CD4-positive, alpha-beta memory T cell (primary cell): ENCODE measurements at regions not wholly inside any gene's neighbourhood (a gene's known extent, or its start where the extent isn't known, plus 50 kb on each side); places are given as distances from the start of the nearest gene placed in this dataset.

Experiments
- CTCF ChIA-PET: fragments of 350-600 bp; sonication (Branson Sonifier 250); formaldehyde crosslinking; loops from one replicate; lab custom pipeline; 2021; ENCODE audit warnings: inconsistent platforms; ENCODE audit not compliant: partially characterized antibody; lab: Charles Lee
- POLR2A ChIA-PET: fragments of 350-600 bp; sonication (Branson Sonifier 250); formaldehyde crosslinking; loops from one replicate; lab custom pipeline; 2021; ENCODE audit not compliant: partially characterized antibody; lab: Charles Lee
- DNase-seq, 5 donors: peaks; one replicate each; pipeline versions ENCODE4 v3.0.0 to v3.0.0-alpha.2; 2020 to 2022; ENCODE audit warnings: mixed read lengths in 1 of 5
- H3K27ac ChIP-seq: one replicate; pipeline ENCODE4 v1.7.0; 2013; ENCODE audit warnings: low read depth, low read length
- H3K27me3 ChIP-seq: 2 replicates; pipeline ENCODE4 v1.7.0; 2013; ENCODE audit warnings: mild to moderate bottlenecking, low read length, moderate library complexity; ENCODE audit not compliant: insufficient read depth
- H3K36me3 ChIP-seq: 2 replicates; pipeline ENCODE4 v1.7.0; 2013; ENCODE audit warnings: mild to moderate bottlenecking, low read length, moderate library complexity; ENCODE audit not compliant: insufficient read depth
- H3K4me1 ChIP-seq: 2 replicates; pipeline ENCODE4 v1.7.0; 2013; ENCODE audit warnings: mild to moderate bottlenecking, low read length, moderate library complexity; ENCODE audit not compliant: insufficient read depth
- H3K4me3 ChIP-seq, 2 donors: one replicate each; pipeline ENCODE4 v1.7.0; 2013; ENCODE audit warnings: low read length in 2 of 2, mild to moderate bottlenecking in 1 of 2
- H3K9me3 ChIP-seq, 2 donors: one replicate each; pipeline ENCODE4 v1.7.0; 2013; ENCODE audit warnings: low read length in 2 of 2, control low read depth in 1 of 2; ENCODE audit not compliant: control insufficient read depth in 1 of 2
- H3K27ac Mint-ChIP-seq, 7 donors: one replicate each; pipeline ENCODE4 v1.8.0; 2020 to 2021; ENCODE audit warnings: mixed read lengths in 7 of 7, mild to moderate bottlenecking in 6 of 7, inconsistent platforms in 3 of 7, moderate library complexity in 3 of 7
- H3K27me3 Mint-ChIP-seq, 2 donors: one replicate each; pipeline ENCODE4 v1.8.0; 2020 to 2021; ENCODE audit warnings: mixed read lengths in 2 of 2
- H3K36me3 Mint-ChIP-seq, 2 donors: one replicate each; pipeline ENCODE4 v1.8.0; 2020 to 2021; ENCODE audit warnings: mixed read lengths in 2 of 2, inconsistent platforms in 1 of 2, mild to moderate bottlenecking in 1 of 2
- H3K4me1 Mint-ChIP-seq, 4 donors: one replicate each; pipeline ENCODE4 v1.8.0; 2020 to 2021; ENCODE audit warnings: mixed read lengths in 4 of 4, mild to moderate bottlenecking in 1 of 4
- H3K4me3 Mint-ChIP-seq, 8 donors: one replicate each; pipeline ENCODE4 v1.8.0; 2020 to 2021; ENCODE audit warnings: mixed read lengths in 8 of 8, mild to moderate bottlenecking in 7 of 8, moderate library complexity in 6 of 8, inconsistent platforms in 3 of 8
- H3K9me3 Mint-ChIP-seq, 8 donors: one replicate each; pipeline ENCODE4 v1.8.0; 2020 to 2021; ENCODE audit warnings: mixed read lengths in 8 of 8, mild to moderate bottlenecking in 5 of 8, inconsistent platforms in 3 of 8, moderate library complexity in 1 of 8
- intact Hi-C: fragments of 100-400 bp; cut with micrococcal nuclease; formaldehyde crosslinking; loops from one replicate; pipeline ENCODE4 v1.15.1; 2023

DNA sequence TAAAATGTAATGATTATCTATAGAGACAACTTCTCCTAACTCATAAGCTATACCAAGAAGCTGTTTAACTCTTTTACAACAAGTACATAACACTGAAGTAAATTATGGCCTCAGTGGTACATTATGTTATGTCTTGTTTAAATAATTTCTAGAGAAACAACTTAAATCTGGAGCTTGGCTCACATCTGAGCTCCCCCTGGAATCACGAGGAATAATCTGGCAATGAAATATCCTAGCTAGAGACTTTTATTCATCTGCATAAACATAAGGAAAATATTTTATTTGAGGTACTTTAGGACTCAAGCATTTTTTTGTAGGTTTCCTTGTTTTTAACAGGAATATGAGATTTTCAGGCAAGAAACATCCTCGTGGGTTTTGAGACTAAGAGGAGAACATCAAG is 354.7 kb upstream of the SLC7A11 start:
- POLR2A ChIA-PET, result no interaction called here
- Mint-ChIP-seq H3K4me3 (no peak overlapping the region), H3K36me3 (no peaks in the 10 kb centered on the region), H3K4me1 (no peaks in the 10 kb centered on the region), H3K9me3 (peaks cover 0 to 5% (median 0%) of the 10 kb centered on the region in 8 donors), H3K27ac (no peak overlapping the region), H3K27me3 (no peaks in the 10 kb centered on the region)
- no peak for DNase-seq
- Histone ChIP-seq H3K27me3 (no peaks in the 10 kb centered on the region), H3K4me3 (no peak overlapping the region), H3K9me3 (no peaks in the 10 kb centered on the region), H3K36me3 (no peaks in the 10 kb centered on the region), H3K27ac (no peak overlapping the region), H3K4me1 (no peaks in the 10 kb centered on the region)
- CTCF ChIA-PET, result no interaction called here
- intact Hi-C loops, result no loop called here

DNA sequence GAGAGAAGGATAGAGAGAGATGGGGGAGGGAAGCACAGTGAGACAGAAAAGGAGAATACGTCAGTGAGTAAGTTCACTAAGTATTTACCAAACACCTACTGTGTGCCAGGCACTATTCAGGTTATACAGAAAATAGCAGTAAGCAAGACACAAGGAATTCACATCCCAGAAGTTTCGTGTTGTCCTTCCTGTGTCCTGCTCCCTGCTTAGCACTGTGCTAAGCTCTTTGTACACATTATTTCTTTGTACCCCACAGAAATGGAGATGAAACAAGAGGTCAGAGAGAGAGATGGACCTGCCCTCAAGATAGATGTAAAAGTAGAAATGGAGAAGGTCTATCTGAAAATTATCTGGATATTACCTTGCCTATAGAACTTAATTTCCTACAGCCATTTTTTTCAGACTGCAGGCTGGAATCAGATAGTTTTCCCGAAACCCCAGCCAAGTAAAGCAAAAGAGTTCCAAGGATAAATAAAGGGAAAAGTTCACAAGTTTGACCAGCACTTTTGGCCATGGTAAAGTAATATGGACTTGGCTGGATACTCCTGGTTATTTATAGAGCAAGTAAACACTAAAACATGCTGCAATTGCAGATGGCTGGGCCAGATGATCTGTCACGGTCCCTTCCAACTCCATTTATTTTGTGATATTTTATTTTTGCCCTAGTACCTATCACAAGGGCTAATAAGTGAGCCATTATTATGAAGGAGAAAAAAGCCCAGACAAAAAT is 353.7 kb upstream of the SLC7A11 start:
- Histone ChIP-seq H3K9me3 (no peaks in the 10 kb centered on the region), H3K4me3 (no peak overlapping the region), H3K27ac (no peak overlapping the region), H3K36me3 (no peaks in the 10 kb centered on the region), H3K4me1 (no peaks in the 10 kb centered on the region), H3K27me3 (no peaks in the 10 kb centered on the region)
- POLR2A ChIA-PET, result no interaction called here
- no peaks in the 10 kb centered on the region for H3K36me3 Mint-ChIP-seq
- no peak overlapping the region for H3K4me3 Mint-ChIP-seq
- intact Hi-C loops, result no loop called here
- H3K4me1 Mint-ChIP-seq, result no peaks in the 10 kb centered on the region
- H3K9me3 Mint-ChIP-seq, result peaks cover 0 to 4% (median 0%) of the 10 kb centered on the region in 8 donors
- CTCF ChIA-PET, result no interaction called here
- no peak overlapping the region for H3K27ac Mint-ChIP-seq
- H3K27me3 Mint-ChIP-seq, result no peaks in the 10 kb centered on the region
- DNase-seq, result no peak

DNA sequence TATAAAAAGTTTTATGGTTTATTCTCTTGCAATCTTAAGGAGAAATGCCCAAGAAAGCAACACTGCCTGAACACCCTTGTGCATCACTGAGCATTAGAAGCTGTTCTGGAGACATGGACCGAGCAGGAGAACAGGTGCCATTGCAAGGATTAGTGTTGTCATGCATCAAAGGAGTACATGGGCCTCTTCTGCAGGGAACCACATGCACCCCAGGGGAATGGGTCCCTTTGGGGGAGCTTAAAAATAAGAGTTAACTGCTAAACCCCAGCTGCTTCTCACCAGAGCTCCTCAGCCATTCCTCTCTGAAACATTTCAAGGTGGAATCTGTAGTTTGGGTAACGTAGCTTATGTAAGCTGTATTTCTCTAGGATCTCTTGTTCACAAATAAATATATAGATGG is 353.0 kb upstream of the SLC7A11 start:
- H3K27me3 ChIP-seq, result no peaks in the 10 kb centered on the region
- H3K27ac Mint-ChIP-seq, result no peak overlapping the region
- H3K4me3 ChIP-seq, result no peak overlapping the region
- H3K4me3 Mint-ChIP-seq, result no peak overlapping the region
- no peak overlapping the region for H3K27ac ChIP-seq
- H3K4me1 Mint-ChIP-seq, result no peaks in the 10 kb centered on the region
- CTCF ChIA-PET, result no interaction called here
- peaks cover 0 to 3% (median 0%) of the 10 kb centered on the region in 8 donors for H3K9me3 Mint-ChIP-seq
- no peaks in the 10 kb centered on the region for H3K4me1 ChIP-seq
- H3K36me3 Mint-ChIP-seq, result no peaks in the 10 kb centered on the region
- no peaks in the 10 kb centered on the region for H3K9me3 ChIP-seq
- intact Hi-C loops, result no loop called here
- DNase-seq, result no peak
- POLR2A ChIA-PET, result no interaction called here
- no peaks in the 10 kb centered on the region for H3K27me3 Mint-ChIP-seq
- H3K36me3 ChIP-seq, result no peaks in the 10 kb centered on the region

DNA sequence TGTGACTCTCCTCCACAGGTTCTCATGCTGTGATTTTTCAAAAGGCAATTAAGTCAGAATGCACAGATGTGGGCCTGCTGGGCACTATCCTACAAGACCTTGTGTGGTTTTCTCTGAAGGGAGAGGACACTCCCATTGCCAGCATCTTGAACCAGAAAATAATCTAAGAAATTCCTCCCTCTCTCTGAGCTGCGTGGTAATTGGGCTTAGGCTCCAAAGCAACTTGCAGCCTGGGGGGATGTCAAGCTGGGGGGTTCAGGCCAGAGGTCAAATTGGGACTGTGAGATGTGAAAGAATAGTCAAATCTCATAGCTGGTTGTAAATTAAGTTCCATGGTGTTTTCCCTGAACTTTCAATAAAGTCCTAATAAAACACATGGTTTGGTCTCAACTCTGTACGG is 350.6 kb upstream of the SLC7A11 start:
- Histone ChIP-seq H3K4me1 (no peaks in the 10 kb centered on the region), H3K27me3 (no peaks in the 10 kb centered on the region), H3K27ac (no peak overlapping the region), H3K9me3 (no peaks in the 10 kb centered on the region), H3K36me3 (no peaks in the 10 kb centered on the region), H3K4me3 (no peak overlapping the region)
- Mint-ChIP-seq H3K27me3 (no peaks in the 10 kb centered on the region), H3K36me3 (no peaks in the 10 kb centered on the region), H3K4me1 (no peaks in the 10 kb centered on the region), H3K4me3 (no peak overlapping the region), H3K9me3 (peaks cover 0 to 6% (median 0%) of the 10 kb centered on the region in 8 donors), H3K27ac (no peak overlapping the region)
- intact Hi-C loops, result no loop called here
- no peak for DNase-seq
- CTCF ChIA-PET, result no interaction called here
- POLR2A ChIA-PET, result no interaction called here

DNA sequence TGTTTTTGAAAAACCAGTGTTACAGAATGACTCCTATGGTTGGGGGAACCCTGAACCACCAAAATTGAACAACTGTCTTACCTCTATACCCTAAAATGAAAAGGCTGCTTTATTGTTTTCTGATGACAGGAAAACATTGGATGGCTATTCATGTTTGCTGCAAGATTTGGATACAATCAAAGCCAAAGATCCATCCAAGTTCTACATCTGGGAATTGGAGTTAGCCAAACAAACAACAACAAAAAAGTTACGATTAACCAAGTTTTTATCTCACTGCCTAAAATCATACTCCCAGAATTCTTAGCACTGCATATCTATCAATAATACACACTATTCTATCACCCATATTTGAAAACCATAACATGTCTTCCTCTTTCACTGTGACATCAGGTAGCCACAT is 349.7 kb upstream of the SLC7A11 start:
- Mint-ChIP-seq H3K4me3 (no peak overlapping the region), H3K9me3 (peaks cover 0 to 6% (median 3%) of the 10 kb centered on the region in 8 donors), H3K27me3 (no peaks in the 10 kb centered on the region), H3K4me1 (no peaks in the 10 kb centered on the region), H3K36me3 (no peaks in the 10 kb centered on the region), H3K27ac (no peak overlapping the region)
- Histone ChIP-seq H3K4me3 (no peak overlapping the region), H3K27me3 (no peaks in the 10 kb centered on the region), H3K36me3 (no peaks in the 10 kb centered on the region), H3K27ac (no peak overlapping the region), H3K4me1 (no peaks in the 10 kb centered on the region), H3K9me3 (no peaks in the 10 kb centered on the region)
- intact Hi-C loops, result no loop called here
- CTCF ChIA-PET, result no interaction called here
- POLR2A ChIA-PET, result no interaction called here
- no peak for DNase-seq

DNA sequence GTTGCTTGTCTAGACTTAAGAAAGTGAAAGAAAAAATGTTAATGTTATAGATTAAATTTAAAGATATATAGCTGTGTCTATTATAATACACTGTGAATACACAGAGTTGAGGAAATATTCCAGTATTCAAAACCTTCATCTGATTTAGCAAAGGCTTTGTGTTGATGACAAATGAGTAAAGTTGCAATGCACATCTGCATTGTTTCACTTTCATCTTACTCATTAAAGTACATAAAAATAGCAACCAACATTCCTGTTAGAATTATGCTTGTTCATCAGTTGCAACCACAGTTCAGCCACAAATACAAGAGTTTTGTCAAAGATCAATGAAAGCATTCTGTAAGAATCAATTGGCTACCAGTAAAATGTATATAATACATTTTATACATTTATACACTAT is 346.4 kb upstream of the SLC7A11 start:
- H3K27ac Mint-ChIP-seq, result no peak overlapping the region
- H3K4me1 Mint-ChIP-seq, result no peaks in the 10 kb centered on the region
- no peaks in the 10 kb centered on the region for H3K27me3 Mint-ChIP-seq
- Histone ChIP-seq H3K9me3 (no peaks in the 10 kb centered on the region), H3K4me3 (no peak overlapping the region), H3K4me1 (no peaks in the 10 kb centered on the region), H3K27ac (no peak overlapping the region), H3K36me3 (no peaks in the 10 kb centered on the region), H3K27me3 (no peaks in the 10 kb centered on the region)
- peaks cover 0 to 10% (median 5%) of the 10 kb centered on the region in 8 donors for H3K9me3 Mint-ChIP-seq
- no peak overlapping the region for H3K4me3 Mint-ChIP-seq
- intact Hi-C loops, result no loop called here
- POLR2A ChIA-PET, result no interaction called here
- CTCF ChIA-PET, result no interaction called here
- no peak for DNase-seq
- H3K36me3 Mint-ChIP-seq, result no peaks in the 10 kb centered on the region

DNA sequence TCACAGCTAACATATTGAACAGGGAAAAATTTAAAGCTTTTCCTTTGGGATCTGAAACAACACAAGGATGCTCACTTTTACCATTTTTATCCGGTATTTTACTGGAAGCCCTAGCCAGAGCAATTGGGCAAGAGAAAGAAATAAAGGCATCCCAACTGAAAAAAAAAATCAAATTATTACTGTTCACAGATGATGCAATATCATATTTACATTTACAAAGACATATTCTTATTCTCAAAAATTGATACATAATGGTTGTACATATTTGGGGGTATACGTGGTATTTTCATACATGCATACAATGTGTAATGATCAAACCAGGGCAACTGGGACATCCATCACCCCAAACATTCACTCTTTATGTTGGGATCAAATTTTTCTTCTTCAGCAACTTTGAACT is 337.0 kb upstream of the SLC7A11 start:
- Mint-ChIP-seq H3K27me3 (no peaks in the 10 kb centered on the region), H3K9me3 (peaks cover 6 to 44% (median 27%) of the 10 kb centered on the region in 8 donors), H3K27ac (no peak overlapping the region), H3K4me3 (no peak overlapping the region), H3K36me3 (no peaks in the 10 kb centered on the region), H3K4me1 (no peaks in the 10 kb centered on the region)
- ChIA-PET POLR2A (no interaction called here), CTCF (no interaction called here)
- Histone ChIP-seq H3K27ac (no peak overlapping the region), H3K4me3 (no peak overlapping the region), H3K36me3 (no peaks in the 10 kb centered on the region), H3K27me3 (no peaks in the 10 kb centered on the region), H3K4me1 (no peaks in the 10 kb centered on the region), H3K9me3 (peaks cover 0 to 7% of the 10 kb centered on the region in 2 donors)
- DNase-seq, result no peak
- intact Hi-C loops, result no loop called here
